ENCODE measurements at regions not wholly inside any gene's neighbourhood (a gene's known extent, or its start where the extent isn't known, plus 50 kb on each side); places are given as distances from the start of the nearest gene placed in this dataset.
"Not testable (repeated sequence)": the region's sequence is repeated elsewhere in the genome, so short reads cannot be mapped to it uniquely, and the experiment has no call there.

- DNase-seq (ENCODE audit: low read depth in 4 of 4, low spot score in 3 of 4): no peak
Observed at GRCh38 chr14:55884819-55885218, 233.4 kb upstream of the PELI2 start.

GRCh38 chr14:55889124-55889523, 229.1 kb upstream of the PELI2 start:
- DNase-seq (ENCODE audit: low read depth in 4 of 4, low spot score in 3 of 4): no peak

DNA sequence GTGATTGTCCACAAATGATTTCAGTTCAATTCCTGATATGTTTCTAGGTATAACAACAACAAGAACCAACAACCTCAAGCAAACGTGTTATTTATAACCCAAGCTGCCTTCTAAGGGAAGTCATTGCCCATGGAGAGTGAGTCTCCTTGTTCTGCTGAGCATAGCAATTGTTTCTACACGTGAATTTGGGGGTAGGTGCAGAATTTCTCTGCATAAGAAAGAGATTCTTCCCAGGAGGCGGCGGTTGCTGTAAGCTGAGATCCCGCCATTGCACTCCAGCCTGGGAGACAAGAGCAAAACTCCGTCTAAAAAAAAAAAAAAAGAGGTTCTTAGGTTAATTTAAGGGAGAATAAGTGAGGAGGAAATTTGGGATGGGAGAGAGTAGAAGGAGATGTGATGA, 226.5 kb upstream of the PELI2 start:
- no peak for DNase-seq (ENCODE audit: low read depth in 4 of 4, low spot score in 3 of 4)

DNA sequence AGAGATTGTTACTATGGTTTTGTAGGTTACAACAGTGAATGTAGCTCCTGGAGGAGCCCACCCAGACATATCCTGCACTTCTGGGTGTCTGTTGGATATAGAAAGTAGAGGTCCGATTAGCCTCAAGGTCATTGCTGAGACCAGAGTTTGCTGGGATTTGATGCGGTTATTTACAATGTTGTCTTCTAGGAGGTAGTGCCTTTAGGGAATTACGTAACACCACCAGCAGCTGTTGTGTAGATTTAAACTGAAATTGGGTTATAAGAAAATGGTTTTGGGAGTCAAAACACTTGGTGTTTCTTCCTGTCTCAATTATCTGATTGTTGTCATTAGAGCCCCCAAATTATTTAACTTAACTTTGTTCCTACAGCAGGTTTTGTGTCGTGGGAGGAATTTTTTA, 225.3 kb upstream of the PELI2 start:
- DNase-seq (ENCODE audit: low read depth in 4 of 4, low spot score in 3 of 4): no peak

DNA sequence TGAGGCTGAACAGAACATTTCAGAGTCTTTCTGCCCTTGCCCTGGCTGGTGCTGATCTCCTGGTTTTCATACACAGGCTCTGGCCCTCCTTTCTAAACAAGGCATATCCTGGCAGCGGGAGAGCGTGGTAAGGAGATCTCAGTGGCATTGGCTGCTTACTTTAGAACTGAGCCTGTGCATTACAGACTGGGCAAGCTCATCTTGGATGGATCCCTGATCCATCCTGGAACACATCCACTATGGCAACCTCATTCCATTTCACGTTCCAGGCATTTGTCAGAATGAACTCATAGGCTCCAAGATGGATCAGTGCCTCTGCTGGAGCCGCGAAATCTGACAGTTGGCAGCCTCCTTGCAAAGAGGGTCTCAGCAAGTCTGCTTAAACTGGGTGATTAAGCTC, 224.5 kb upstream of the PELI2 start:
- DNase-seq (ENCODE audit: low read depth in 4 of 4, low spot score in 3 of 4): no peak

DNA sequence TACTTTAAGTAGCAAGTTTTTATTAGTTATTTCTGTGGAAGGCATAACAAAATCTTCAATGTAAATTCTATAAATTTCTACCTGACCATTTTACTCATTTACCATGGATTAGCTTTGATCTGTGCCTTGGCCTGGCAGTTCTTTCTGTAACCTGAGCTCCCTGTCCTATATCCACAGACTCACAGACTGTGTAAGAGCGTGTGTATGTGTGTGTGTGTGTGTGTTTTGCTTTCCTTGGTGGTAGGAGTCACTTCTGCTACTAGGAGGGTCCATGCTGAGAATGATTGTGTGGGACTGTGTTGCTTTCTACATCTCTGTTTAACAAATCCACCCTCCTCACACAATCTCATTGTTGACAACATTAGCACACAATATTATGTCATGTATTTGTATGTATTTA, 221.2 kb upstream of the PELI2 start:
- DNase-seq (ENCODE audit: low read depth in 4 of 4, low spot score in 3 of 4): peak in 3 of 4 donors; percentile 5 to 31 (median 10)

- no peak for DNase-seq (ENCODE audit: low read depth in 4 of 4, low spot score in 3 of 4)
Observed at GRCh38 chr14:55898938-55899337, 219.3 kb upstream of the PELI2 start.

DNA sequence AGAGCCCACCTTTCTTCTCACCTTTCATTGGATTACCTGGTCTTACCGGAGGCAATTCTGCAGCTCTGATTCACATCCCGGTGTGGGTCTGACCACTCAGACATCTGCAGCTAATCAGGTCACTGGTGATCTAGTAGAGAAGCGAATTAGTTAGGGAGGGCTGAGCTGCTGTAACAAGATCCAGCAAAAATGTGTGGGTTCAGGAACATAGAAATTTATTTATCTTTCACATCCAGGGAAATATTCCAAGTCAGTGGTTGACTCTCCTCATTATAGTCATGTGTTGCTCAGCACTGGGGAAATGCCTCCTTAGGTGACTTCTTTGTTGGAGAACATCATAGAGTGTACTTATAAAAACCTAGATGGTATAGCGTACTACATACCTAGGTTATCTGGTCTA, 218.7 kb upstream of the PELI2 start:
- DNase-seq (ENCODE audit: low read depth in 4 of 4, low spot score in 3 of 4): no peak

DNA sequence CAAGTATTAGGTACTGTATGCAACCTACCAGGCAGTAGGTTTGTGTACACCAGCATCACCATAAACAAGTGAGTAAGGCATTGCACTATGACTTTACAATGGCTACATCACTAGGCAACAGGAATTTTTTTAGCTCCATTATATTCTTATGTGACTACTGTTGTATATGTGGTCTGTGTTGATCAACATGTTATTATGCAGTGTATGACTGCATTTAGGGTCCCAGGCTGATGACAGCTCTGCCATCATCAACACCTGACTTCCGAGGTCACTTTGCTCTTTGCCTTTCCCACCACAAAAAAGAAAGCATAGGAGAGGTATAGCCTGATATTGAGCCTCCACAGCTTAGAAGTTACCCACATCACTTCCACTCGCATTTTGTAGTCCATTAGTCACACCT, 217.5 kb upstream of the PELI2 start:
- DNase-seq (ENCODE audit: low read depth in 4 of 4, low spot score in 3 of 4): no peak

- DNase-seq (ENCODE audit: low read depth in 4 of 4, low spot score in 3 of 4): no peak
Observed at GRCh38 chr14:55901291-55901690, 216.9 kb upstream of the PELI2 start.

DNA sequence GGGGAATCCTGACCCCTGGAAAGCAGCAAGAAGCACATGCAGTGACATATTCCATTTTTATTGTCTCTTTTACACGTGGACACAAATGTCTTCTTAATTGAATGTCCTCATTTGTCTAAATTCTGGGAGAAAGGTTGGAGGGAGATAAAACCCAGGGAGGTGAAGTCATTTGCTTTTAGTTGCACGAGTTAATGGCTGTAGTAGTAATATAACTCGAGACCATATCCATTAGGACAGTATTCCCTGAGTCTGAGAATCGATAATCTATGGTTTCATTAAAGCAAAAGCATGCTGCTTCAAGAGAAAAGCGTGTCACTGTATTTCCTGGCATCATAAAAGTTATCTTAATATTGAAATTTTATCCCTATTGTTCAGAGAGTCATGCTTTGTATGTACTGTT, 216.0 kb upstream of the PELI2 start:
- no peak for DNase-seq (ENCODE audit: low read depth in 4 of 4, low spot score in 3 of 4)

- no peak for DNase-seq (ENCODE audit: low read depth in 4 of 4, low spot score in 3 of 4)
Observed at GRCh38 chr14:55904086-55904485, 214.1 kb upstream of the PELI2 start.

GRCh38 chr14:55908106-55908505, 210.1 kb upstream of the PELI2 start:
- DNase-seq (ENCODE audit: low read depth in 4 of 4, low spot score in 3 of 4): no peak

DNA sequence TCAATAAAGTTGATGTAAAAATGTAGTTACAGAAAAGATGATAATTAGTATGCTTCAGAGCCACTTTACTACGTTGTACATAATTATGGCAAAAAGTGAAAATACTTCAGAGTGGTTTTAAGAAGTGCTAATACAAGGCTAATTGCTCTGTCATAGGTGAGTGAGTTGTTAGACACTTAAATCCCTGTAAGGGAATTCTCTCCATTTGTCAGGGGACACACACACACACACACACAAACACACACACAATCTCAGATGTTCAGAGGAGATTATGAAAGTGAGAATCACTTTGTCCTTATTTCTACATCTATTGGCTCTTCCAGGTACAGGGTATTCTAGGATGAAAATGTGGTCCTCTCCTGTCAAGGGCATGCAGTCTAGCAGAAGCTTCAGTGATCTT, 208.3 kb upstream of the PELI2 start:
- no peak for DNase-seq (ENCODE audit: low read depth in 4 of 4, low spot score in 3 of 4)

DNA sequence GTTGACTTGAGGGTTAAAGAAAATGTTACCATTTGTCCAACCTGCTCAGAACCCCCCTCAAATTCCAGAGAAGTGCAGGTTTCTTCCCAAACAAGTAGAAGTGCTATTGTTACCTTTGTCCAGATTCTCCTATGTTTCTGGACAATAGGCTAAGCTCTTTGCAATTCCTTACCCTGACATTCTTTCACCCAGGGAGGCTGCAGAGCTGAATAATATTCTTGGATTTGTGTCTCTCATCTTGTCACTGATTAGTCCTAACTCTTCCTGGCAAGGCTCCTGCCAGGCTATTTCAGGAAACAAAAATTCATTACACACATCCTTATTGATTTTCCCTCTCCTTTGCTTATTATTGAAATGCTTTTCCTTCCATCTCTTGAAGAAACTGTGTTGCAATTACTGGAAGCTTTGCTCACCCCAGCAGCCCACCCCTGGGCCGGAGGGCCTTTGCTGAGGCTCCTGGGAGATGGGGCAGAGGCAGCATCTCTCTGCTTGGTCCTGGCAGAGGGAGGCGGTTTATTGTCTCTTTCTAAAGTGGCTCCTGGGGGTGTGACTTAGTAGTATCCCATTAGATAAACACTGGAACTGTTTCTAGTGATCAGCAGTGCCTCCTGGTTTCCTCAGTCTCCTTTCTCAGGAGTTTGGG, 207.5 kb upstream of the PELI2 start:
- no peak for DNase-seq (ENCODE audit: low read depth in 4 of 4, low spot score in 3 of 4)

- no peak for DNase-seq (ENCODE audit: low read depth in 4 of 4, low spot score in 3 of 4)
Observed at GRCh38 chr14:55911776-55912175, 206.4 kb upstream of the PELI2 start.

GRCh38 chr14:55912344-55912743, 205.9 kb upstream of the PELI2 start:
- DNase-seq (ENCODE audit: low read depth in 4 of 4, low spot score in 3 of 4): no peak

GRCh38 chr14:55913324-55914025, 204.7 kb upstream of the PELI2 start:
- no peak for DNase-seq (ENCODE audit: low read depth in 4 of 4, low spot score in 3 of 4)

DNA sequence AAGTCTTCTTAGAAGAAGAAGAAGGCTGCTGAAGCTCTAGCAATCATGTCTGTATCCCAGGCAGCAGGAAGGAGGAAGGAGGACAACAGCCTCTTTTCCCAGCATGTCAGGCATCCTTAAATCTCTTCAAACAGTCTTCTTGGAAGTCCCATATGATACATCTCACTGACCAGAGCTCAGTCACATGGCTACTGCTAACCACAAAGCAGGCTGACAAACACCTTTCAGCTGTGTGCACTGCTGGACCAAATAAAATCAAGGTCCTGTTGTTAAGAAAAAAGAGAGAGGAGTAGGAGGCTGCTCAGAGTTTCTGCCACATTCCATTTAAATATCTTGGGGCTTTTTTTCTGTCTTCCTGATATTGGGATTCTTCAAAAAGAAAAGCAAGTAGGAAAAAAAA, 203.4 kb upstream of the PELI2 start:
- no peak for DNase-seq (ENCODE audit: low read depth in 4 of 4, low spot score in 3 of 4)

DNA sequence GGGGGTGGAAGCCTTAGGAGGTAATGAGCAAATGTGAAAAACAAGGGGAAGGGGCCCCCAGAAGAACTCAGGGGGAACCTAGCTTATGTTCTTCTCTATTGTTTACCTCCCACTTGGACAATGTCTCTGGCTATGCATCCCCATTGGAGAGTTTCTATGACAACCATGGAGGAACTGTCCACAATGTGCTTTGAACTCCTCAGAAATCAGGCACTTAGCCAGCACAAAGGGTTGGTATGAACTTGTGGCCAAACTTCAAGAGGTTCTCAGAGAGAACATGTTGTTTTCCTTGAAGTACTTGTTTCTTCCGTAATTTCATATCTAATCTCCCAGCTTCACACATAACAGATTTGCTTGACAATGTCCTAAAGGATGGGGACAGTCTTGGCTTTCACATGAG, 202.8 kb upstream of the PELI2 start:
- DNase-seq (ENCODE audit: low read depth in 4 of 4, low spot score in 3 of 4): no peak

DNA sequence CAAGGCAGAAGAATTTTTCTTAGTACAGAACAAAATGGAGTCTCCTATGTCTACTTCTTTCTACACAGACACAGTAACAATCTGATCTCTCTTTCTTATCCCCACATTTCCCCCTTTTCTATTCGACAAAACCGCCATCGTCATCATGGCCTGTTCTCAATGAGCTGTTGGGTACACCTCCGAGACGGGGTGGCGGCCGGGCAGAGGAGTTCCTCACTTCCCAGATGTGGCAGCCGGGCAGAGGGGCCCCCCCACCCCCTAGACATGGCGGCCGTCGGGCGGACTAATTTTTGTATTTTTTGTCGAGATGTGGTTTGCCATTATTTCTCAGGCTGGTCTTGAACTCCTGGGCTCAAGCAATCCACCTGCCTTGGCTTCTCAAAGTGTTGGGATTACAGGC, 198.4 kb upstream of the PELI2 start:
- DNase-seq (ENCODE audit: low read depth in 4 of 4, low spot score in 3 of 4): not testable (repeated sequence)

- DNase-seq (ENCODE audit: low read depth in 4 of 4, low spot score in 3 of 4): no peak
Observed at GRCh38 chr14:55921511-55921910, 196.7 kb upstream of the PELI2 start.

- no peak for DNase-seq (ENCODE audit: low read depth in 4 of 4, low spot score in 3 of 4)
Observed at GRCh38 chr14:55926007-55926406, 192.2 kb upstream of the PELI2 start.

Data from right renal pelvis (tissue), 4 donors.